Right lobe of liver (tissue), 4 donors: ENCODE measurements at regions not wholly inside any gene's neighbourhood (a gene's known extent, or its start where the extent isn't known, plus 50 kb on each side); places are given as distances from the start of the nearest gene placed in this dataset.

Experiments used
- POLR2A ChIP-seq: fragments of 450-650 bp; IDR thresholded peaks from one replicate; pipeline ENCODE4 v1.6.1; 2017; ENCODE audit warnings: antibody characterized with exemption, mild to moderate bottlenecking
- TF ChIP-seq, protein P1 (sequence below), 4 donors: fragments of 200-600 bp in 3 of 4; fragments of 450-650 bp in 1 of 4; IDR thresholded peaks; one replicate each; pipeline versions ENCODE4 v1.5.1 to v1.8.0; 2016 to 2022; ENCODE audit warnings: antibody characterized with exemption in 4 of 4, mild to moderate bottlenecking in 2 of 4
- donor health status: DM: no; HTN: no; CAD: no.
- donor health status: DM: no; HTN: no; CAD: no.
- donor health status: DM: no; HTN: yes; CAD: no.

DNA sequence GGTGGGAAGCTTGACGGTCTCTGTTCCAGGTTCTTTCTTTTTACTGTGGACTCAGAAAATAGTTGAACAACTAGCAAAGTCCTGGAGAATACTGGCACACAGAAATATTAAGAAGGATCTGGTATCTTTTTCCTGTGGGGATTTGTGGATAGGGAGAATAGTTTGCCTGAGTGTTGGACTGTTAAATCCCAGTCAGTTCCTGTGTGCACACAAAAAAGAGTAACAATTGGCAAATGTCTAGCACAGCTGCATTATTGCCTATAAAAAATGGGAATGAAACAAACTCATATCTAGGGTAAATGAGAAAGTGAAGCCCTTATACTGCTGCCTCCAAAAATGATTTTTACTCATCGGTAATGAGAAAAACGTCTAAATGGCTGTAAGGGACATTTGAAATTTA is 828.2 kb downstream of the JRKL start:
- no peak for TF ChIP-seq POLR2A
- TF ChIP-seq, protein P1, sequence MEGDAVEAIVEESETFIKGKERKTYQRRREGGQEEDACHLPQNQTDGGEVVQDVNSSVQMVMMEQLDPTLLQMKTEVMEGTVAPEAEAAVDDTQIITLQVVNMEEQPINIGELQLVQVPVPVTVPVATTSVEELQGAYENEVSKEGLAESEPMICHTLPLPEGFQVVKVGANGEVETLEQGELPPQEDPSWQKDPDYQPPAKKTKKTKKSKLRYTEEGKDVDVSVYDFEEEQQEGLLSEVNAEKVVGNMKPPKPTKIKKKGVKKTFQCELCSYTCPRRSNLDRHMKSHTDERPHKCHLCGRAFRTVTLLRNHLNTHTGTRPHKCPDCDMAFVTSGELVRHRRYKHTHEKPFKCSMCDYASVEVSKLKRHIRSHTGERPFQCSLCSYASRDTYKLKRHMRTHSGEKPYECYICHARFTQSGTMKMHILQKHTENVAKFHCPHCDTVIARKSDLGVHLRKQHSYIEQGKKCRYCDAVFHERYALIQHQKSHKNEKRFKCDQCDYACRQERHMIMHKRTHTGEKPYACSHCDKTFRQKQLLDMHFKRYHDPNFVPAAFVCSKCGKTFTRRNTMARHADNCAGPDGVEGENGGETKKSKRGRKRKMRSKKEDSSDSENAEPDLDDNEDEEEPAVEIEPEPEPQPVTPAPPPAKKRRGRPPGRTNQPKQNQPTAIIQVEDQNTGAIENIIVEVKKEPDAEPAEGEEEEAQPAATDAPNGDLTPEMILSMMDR (IDR thresholded peaks at IDR 0.05): no peak
